HEK293T (cell line): ENCODE measurements at regions not wholly inside any gene's neighbourhood (a gene's known extent, or its start where the extent isn't known, plus 50 kb on each side); places are given as distances from the start of the nearest gene placed in this dataset.

Experiments
- CTCF ChIA-PET: fragments of 350-600 bp; formaldehyde crosslinking; extraction: SDS; loops from one replicate; lab custom pipeline; 2021; ENCODE audit warnings: antibody characterized with exemption, inconsistent platforms; lab: Yijun Ruan, JAX
- POLR2A ChIA-PET: fragments of 350-600 bp; formaldehyde crosslinking; extraction: SDS; loops from one replicate; lab custom pipeline; 2020; ENCODE audit warnings: antibody characterized with exemption, inconsistent platforms; lab: Yijun Ruan, JAX
- DNase-seq: peaks from one replicate; pipeline ENCODE4 v3.0.0; 2012; ENCODE audit warnings: mixed read lengths; ENCODE audit errors: extremely low spot score
- ARNT ChIP-seq: fragments of 450-650 bp; IDR thresholded peaks from 2 replicates; pipeline ENCODE4 v1.6.1; 2017; ENCODE audit warnings: mild to moderate bottlenecking
- BHLHE40 ChIP-seq: fragments of 450-650 bp; IDR thresholded peaks from 2 replicates; pipeline ENCODE4 v1.6.1; 2016; ENCODE audit warnings: mild to moderate bottlenecking, moderate library complexity, borderline replicate concordance
- CTBP1 ChIP-seq: fragments of 450-650 bp; IDR thresholded peaks from 2 replicates; pipeline ENCODE4 v1.6.1; 2016; ENCODE audit warnings: borderline replicate concordance
- ELF4 ChIP-seq: fragments of 450-650 bp; IDR thresholded peaks from 2 replicates; pipeline ENCODE4 v1.6.1; 2017; ENCODE audit warnings: antibody characterized with exemption
- FOXA1 ChIP-seq: fragments of 450-650 bp; IDR thresholded peaks from 2 replicates; pipeline ENCODE4 v1.6.1; 2016; ENCODE audit warnings: mild to moderate bottlenecking
- FOXK2 ChIP-seq: fragments of 450-650 bp; IDR thresholded peaks from 2 replicates; pipeline ENCODE4 v1.6.1; 2016; ENCODE audit warnings: mild to moderate bottlenecking
- FOXM1 ChIP-seq: fragments of 450-650 bp; IDR thresholded peaks from 2 replicates; pipeline ENCODE4 v1.6.1; 2017; ENCODE audit warnings: mild to moderate bottlenecking, borderline replicate concordance
- HDGF ChIP-seq: fragments of 450-650 bp; IDR thresholded peaks from 2 replicates; pipeline ENCODE4 v1.6.1; 2017; ENCODE audit warnings: antibody characterized with exemption, borderline replicate concordance
- L3MBTL2 ChIP-seq: fragments of 450-650 bp; conservative IDR thresholded peaks from 2 replicates; pipeline ENCODE4 v1.6.1; 2016; ENCODE audit warnings: mild to moderate bottlenecking
- LEF1 ChIP-seq: fragments of 450-650 bp; IDR thresholded peaks from 2 replicates; pipeline ENCODE4 v1.6.1; 2017; ENCODE audit warnings: mild to moderate bottlenecking, borderline replicate concordance
- NFRKB ChIP-seq: fragments of 450-650 bp; IDR thresholded peaks from 2 replicates; pipeline ENCODE4 v1.6.1; 2016; ENCODE audit warnings: mild to moderate bottlenecking, moderate library complexity
- PKNOX1 ChIP-seq: fragments of 450-650 bp; IDR thresholded peaks from 2 replicates; pipeline ENCODE4 v1.6.1; 2016
- SP1 ChIP-seq: fragments of 450-650 bp; IDR thresholded peaks from 2 replicates; pipeline ENCODE4 v1.6.1; 2017
- SUZ12 ChIP-seq: fragments of 450-650 bp; IDR thresholded peaks from 2 replicates; pipeline ENCODE4 v1.6.1; 2016; ENCODE audit warnings: mild to moderate bottlenecking
- TARDBP ChIP-seq: fragments of 450-650 bp; IDR thresholded peaks from 2 replicates; pipeline ENCODE4 v1.6.1; 2016
- ZNF384 ChIP-seq: fragments of 450-650 bp; IDR thresholded peaks from 2 replicates; pipeline ENCODE4 v1.6.1; 2016

GRCh38 chr2:128736046-128736688 is 417.5 kb upstream of the HS6ST1 start:
- no peak for TF ChIP-seq CTBP1
- no peak for TF ChIP-seq SP1
- TF ChIP-seq SUZ12: no peak
- no peak for TF ChIP-seq LEF1
- no peak for TF ChIP-seq HDGF
- no peak for TF ChIP-seq BHLHE40
- no peak for TF ChIP-seq ARNT
- TF ChIP-seq TARDBP: no peak
- TF ChIP-seq PKNOX1: no peak
- no peak for TF ChIP-seq FOXA1
- no peak for TF ChIP-seq FOXK2
- no peak for TF ChIP-seq ELF4
- no peak for DNase-seq
- CTCF ChIA-PET: interaction anchor here (0.6 to 1.2 kb wide), 3 partner anchors 9 to 247 kb away, joined by 3 to 6 read pairs (median 3); no protein-coding TSS in a partner anchor
- POLR2A ChIA-PET: no interaction called here

DNA sequence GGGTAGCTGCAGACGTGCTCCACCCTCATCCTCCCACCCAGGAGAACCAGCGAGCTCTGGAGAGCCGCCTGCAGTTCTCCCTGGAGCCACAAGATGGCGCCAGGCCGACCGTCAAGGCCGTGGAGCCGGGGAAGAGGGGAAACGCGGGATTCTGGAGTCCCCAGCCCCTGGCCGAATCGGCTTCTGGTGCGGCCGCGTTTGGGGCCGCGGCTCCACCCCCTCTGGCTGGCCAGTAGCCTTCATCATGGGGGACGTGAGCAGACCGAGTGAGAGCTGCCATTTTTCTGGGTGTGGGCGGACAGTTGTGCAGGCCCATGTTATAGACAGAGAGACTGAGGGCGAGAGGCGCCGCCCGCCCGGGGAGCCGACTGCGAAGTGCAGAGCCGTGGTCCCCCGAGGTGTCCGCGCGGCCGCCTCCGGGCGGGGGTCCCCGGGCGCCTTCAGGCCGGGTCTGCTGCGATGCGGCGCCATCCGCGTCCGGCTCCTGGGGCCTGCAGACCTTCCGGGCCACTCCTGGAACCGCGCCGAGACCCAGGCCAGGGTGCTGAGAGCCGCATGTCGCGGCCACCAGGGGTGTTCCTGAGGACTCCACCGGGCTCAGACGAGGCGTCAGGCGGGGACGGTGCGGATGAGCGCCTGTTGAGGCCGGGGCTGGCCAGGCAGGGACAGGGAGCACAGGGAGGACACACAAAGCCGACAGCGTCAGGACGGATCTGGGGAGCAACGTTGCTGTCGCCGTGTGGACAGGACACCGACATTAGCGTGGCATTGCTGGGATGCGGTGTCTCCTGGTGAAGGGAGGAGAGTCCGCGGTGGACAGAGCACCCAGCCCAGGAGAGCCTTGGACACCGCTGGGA is 418.2 kb upstream of the HS6ST1 start:
- CTCF ChIA-PET: interaction anchor here (0.6 to 1.2 kb wide), 3 partner anchors 10 to 246 kb away, joined by 3 to 6 read pairs (median 3); no protein-coding TSS in a partner anchor
- POLR2A ChIA-PET: no interaction called here
- peak; percentile 83 for DNase-seq
- TF ChIP-seq L3MBTL2 (no peak), ELF4 (no peak), LEF1 (no peak), ARNT (no peak), FOXM1 (no peak), CTBP1 (no peak), SUZ12 (no peak)

DNA sequence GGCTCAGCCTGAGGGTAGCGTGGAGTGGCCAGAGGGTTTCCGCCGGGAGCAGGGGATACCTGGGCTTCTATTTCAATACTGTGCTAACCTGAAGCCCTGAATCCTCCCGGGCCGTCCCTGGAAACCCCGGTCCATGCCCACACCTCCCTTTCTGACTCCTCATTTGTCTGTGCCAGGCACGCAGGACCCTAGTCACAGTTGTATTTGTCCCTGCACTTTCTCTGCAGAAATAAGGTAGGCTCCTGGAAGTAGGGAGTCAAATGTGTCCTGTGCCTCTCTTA is 418.8 kb upstream of the HS6ST1 start:
- ChIA-PET CTCF (no interaction called here), POLR2A (no interaction called here)
- TF ChIP-seq NFRKB: no peak
- no peak for TF ChIP-seq FOXK2
- no peak for TF ChIP-seq LEF1
- TF ChIP-seq SUZ12: no peak
- TF ChIP-seq CTBP1: no peak
- no peak for TF ChIP-seq PKNOX1
- TF ChIP-seq ARNT: no peak
- no peak for TF ChIP-seq HDGF
- TF ChIP-seq SP1: no peak
- TF ChIP-seq L3MBTL2: no peak
- no peak for TF ChIP-seq FOXA1
- no peak for TF ChIP-seq ELF4
- no peak for TF ChIP-seq TARDBP
- no peak for TF ChIP-seq FOXM1
- no peak for TF ChIP-seq ZNF384

GRCh38 chr2:128738446-128739110 is 419.9 kb upstream of the HS6ST1 start:
- ChIA-PET CTCF (no interaction called here), POLR2A (no interaction called here)
- no peak for DNase-seq
- no peak for TF ChIP-seq NFRKB
- no peak for TF ChIP-seq SUZ12
- no peak for TF ChIP-seq HDGF
- TF ChIP-seq ELF4: no peak
- no peak for TF ChIP-seq SP1
- TF ChIP-seq PKNOX1: no peak
- TF ChIP-seq FOXA1: no peak

More for the DNA sequence above, 418.8 kb upstream of the HS6ST1 start:
- no peak for DNase-seq

GRCh38 chr2:128742467-128742866 is 423.8 kb upstream of the HS6ST1 start:
- TF ChIP-seq SP1 (no peak), FOXA1 (no peak), ELF4 (no peak)
- CTCF ChIA-PET: no interaction called here
- POLR2A ChIA-PET: no interaction called here
- no peak for DNase-seq

DNA sequence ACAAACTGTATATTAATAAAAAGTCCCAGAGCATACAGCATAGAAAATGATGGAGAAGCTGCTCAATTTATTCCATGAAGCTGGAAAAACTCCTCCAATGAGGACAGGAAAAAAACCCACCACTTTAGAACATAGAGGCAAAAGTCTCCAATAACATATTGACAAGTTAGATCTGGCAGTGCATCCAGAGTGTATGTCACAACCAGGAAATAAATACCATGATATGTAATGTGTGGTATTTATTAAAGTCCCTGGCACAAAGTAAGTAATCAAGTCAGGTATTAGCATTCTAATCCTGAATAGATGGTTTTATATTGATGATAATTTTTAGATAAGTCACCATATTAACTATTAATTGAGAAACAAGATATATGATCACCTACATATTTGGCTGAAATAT is 427.3 kb upstream of the HS6ST1 start:
- POLR2A ChIA-PET: no interaction called here
- TF ChIP-seq LEF1 (no peak), SUZ12 (no peak), SP1 (no peak), ARNT (no peak), FOXM1 (no peak), HDGF (no peak), ELF4 (no peak), L3MBTL2 (no peak), CTBP1 (no peak), ZNF384 (no peak), PKNOX1 (no peak), TARDBP (no peak), NFRKB (no peak), FOXK2 (no peak), FOXA1 (no peak), BHLHE40 (no peak)
- no peak for DNase-seq
- CTCF ChIA-PET: no interaction called here
